AG04450 (cell line): ENCODE measurements at regions not wholly inside any gene's neighbourhood (a gene's known extent, or its start where the extent isn't known, plus 50 kb on each side); places are given as distances from the start of the nearest gene placed in this dataset.
"Not testable (repeated sequence)": the region's sequence is repeated elsewhere in the genome, so short reads cannot be mapped to it uniquely, and the experiment has no call there.

Source experiments
- CTCF ChIA-PET: fragments of 300-600, 350-600 bp; formaldehyde crosslinking; extraction: SDS; loops from one replicate; lab custom pipeline; 2022; ENCODE audit warnings: antibody characterized with exemption, inconsistent platforms; lab: Charles Lee
- POLR2A ChIA-PET: fragments of 350-600 bp; formaldehyde crosslinking; extraction: SDS; loops from one replicate; lab custom pipeline; 2021; ENCODE audit warnings: antibody characterized with exemption, inconsistent platforms; lab: Yijun Ruan, JAX
- DNase-seq: peaks from one replicate; pipeline ENCODE4 v3.0.0-alpha.2; 2011; ENCODE audit warnings: low read depth, low spot score
- H3K27ac ChIP-seq: one replicate; pipeline ENCODE4 v1.5.1; 2012; ENCODE audit warnings: low read depth, low read length, control low read depth
- H3K27me3 ChIP-seq: one replicate; pipeline ENCODE4 v1.6.0; 2012; ENCODE audit warnings: low read length; ENCODE audit not compliant: control insufficient read depth, insufficient read depth
- H3K4me3 ChIP-seq: 2 replicates; pipeline ENCODE4 v1.5.1; 2011; ENCODE audit warnings: mild to moderate bottlenecking, low read depth, low read length, control low read depth
- H3K9me3 ChIP-seq: 2 replicates; pipeline ENCODE4 v1.5.1; 2012; ENCODE audit warnings: low read length; ENCODE audit not compliant: control insufficient read depth, insufficient read depth
- CTCF ChIP-seq: IDR thresholded peaks from 2 replicates; pipeline ENCODE4 v1.5.1; 2011; ENCODE audit warnings: low read depth, low read length, control low read depth, inconsistent platforms

GRCh38 chr6:142648036-142648451, 296.9 kb downstream of the HIVEP2 start:
- Histone ChIP-seq H3K27me3 (peaks cover 14% of the 10 kb centered on the region), H3K9me3 (no peaks in the 10 kb centered on the region), H3K27ac (no peak overlapping the region), H3K4me3 (no peak overlapping the region)
- ChIA-PET CTCF (no interaction called here), POLR2A (no interaction called here)
- no peak for DNase-seq
- no peak for TF ChIP-seq CTCF

GRCh38 chr6:142648526-142648925, 296.4 kb downstream of the HIVEP2 start:
- CTCF ChIA-PET, result no interaction called here
- Histone ChIP-seq H3K27me3 (peaks cover 14% of the 10 kb centered on the region), H3K27ac (no peak overlapping the region), H3K9me3 (no peaks in the 10 kb centered on the region), H3K4me3 (no peak overlapping the region)
- DNase-seq, result no peak
- POLR2A ChIA-PET, result no interaction called here
- TF ChIP-seq CTCF, result no peak

GRCh38 chr6:142649438-142650234, 295.3 kb downstream of the HIVEP2 start:
- CTCF ChIA-PET, POLR2A ChIA-PET, DNase-seq, H3K4me3 ChIP-seq, H3K9me3 ChIP-seq, H3K27ac ChIP-seq: not testable (repeated sequence)
- H3K27me3 ChIP-seq, result peaks cover 14% of the 10 kb centered on the region

GRCh38 chr6:142651384-142651783, 293.6 kb downstream of the HIVEP2 start:
- Histone ChIP-seq H3K4me3 (no peak overlapping the region), H3K27ac (no peak overlapping the region), H3K27me3 (peaks cover 12% of the 10 kb centered on the region), H3K9me3 (no peaks in the 10 kb centered on the region)
- ChIA-PET CTCF (interaction anchor here (1.0 kb wide), 1 partner anchor 176 kb away, joined by 4 read pairs; no protein-coding TSS in a partner anchor), POLR2A (interaction anchor here (0.6 kb wide), 1 partner anchor 14 kb away, joined by 4 read pairs; no protein-coding TSS in a partner anchor)
- TF ChIP-seq CTCF, result no peak
- DNase-seq, result no peak

- TF ChIP-seq CTCF, result no peak
- no peak overlapping the region for H3K4me3 ChIP-seq
- CTCF ChIA-PET, result no interaction called here
- H3K27me3 ChIP-seq, result peaks cover under 1% of the 10 kb centered on the region
- no peak for DNase-seq
- POLR2A ChIA-PET, result no interaction called here
- no peak overlapping the region for H3K27ac ChIP-seq
- no peaks in the 10 kb centered on the region for H3K9me3 ChIP-seq
Measured at GRCh38 chr6:142653710-142654420, 291.1 kb downstream of the HIVEP2 start.
